ENCODE measurements at regions not wholly inside any gene's neighbourhood (a gene's known extent, or its start where the extent isn't known, plus 50 kb on each side); places are given as distances from the start of the nearest gene placed in this dataset.

DNA sequence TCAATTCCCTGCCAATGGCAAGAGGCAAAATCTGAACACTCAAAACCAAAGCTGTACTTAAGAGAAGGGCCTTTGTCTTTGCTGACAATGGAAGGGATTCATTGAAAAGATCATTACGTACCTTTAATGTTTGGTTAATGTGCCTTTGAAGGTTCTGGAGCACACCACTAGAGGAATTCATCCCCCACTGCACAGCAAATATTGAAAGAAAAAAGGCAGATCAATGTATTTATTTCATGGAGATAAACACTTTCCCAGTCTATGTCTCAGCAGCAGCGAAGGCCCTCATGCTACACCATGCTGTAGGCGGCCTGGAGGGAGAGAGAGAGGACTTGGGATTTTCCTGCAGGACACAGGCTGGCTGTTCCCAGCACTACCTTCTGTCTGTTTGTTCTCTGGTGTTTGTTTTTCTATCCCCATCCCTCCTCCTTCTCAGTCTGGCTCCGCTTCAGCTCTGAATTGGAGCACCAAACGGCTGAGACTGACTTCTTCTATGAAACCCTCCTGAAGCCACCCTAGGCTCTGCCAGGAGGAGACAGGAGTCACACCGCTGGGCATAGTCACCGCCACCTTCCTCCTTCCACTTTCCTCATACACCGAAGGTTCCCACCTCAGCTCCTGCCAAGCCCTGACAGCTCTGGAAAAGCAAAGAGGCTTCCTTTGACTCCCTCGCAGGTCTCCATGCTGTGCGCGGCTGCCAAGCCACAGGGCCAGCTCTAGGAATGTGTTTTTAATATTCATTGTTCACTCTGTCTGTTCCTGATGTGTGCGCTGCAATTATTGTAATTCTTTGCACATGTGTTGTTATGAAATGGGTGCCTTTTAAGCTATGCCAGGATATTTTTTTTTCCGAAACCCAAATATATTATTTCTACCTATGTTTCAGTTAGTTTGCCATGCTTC is 301.5 kb downstream of the FZD1 start (continued):
- TF ChIP-seq, protein P1, sequence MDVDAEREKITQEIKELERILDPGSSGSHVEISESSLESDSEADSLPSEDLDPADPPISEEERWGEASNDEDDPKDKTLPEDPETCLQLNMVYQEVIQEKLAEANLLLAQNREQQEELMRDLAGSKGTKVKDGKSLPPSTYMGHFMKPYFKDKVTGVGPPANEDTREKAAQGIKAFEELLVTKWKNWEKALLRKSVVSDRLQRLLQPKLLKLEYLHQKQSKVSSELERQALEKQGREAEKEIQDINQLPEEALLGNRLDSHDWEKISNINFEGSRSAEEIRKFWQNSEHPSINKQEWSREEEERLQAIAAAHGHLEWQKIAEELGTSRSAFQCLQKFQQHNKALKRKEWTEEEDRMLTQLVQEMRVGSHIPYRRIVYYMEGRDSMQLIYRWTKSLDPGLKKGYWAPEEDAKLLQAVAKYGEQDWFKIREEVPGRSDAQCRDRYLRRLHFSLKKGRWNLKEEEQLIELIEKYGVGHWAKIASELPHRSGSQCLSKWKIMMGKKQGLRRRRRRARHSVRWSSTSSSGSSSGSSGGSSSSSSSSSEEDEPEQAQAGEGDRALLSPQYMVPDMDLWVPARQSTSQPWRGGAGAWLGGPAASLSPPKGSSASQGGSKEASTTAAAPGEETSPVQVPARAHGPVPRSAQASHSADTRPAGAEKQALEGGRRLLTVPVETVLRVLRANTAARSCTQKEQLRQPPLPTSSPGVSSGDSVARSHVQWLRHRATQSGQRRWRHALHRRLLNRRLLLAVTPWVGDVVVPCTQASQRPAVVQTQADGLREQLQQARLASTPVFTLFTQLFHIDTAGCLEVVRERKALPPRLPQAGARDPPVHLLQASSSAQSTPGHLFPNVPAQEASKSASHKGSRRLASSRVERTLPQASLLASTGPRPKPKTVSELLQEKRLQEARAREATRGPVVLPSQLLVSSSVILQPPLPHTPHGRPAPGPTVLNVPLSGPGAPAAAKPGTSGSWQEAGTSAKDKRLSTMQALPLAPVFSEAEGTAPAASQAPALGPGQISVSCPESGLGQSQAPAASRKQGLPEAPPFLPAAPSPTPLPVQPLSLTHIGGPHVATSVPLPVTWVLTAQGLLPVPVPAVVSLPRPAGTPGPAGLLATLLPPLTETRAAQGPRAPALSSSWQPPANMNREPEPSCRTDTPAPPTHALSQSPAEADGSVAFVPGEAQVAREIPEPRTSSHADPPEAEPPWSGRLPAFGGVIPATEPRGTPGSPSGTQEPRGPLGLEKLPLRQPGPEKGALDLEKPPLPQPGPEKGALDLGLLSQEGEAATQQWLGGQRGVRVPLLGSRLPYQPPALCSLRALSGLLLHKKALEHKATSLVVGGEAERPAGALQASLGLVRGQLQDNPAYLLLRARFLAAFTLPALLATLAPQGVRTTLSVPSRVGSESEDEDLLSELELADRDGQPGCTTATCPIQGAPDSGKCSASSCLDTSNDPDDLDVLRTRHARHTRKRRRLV (CRISPR knock-in tag; IDR thresholded peaks at IDR 0.05), result no peak
- no peak for TF ChIP-seq ZNF564 (CRISPR knock-in tag; IDR thresholded peaks at IDR 0.05)
- no peak for TF ChIP-seq GPN1 (CRISPR knock-in tag; IDR thresholded peaks at IDR 0.05; ENCODE audit: borderline replicate concordance)
- no peak for TF ChIP-seq SALL2 (CRISPR knock-in tag; IDR thresholded peaks at IDR 0.05)
- peak; percentile 53; the same call in 1 of the 2 replicates for TF ChIP-seq EHMT2 (IDR thresholded peaks at IDR 0.05; ENCODE audit: borderline replicate concordance, low read depth, low read length)
- TF ChIP-seq SYNCRIP (IDR thresholded peaks at IDR 0.05; ENCODE audit: insufficient read depth, low read depth, low read length), result no peak
- TF ChIP-seq RBM39 (IDR thresholded peaks at IDR 0.05; ENCODE audit: low read depth, low read length, poor library complexity, severe bottlenecking), result no peak
- TF ChIP-seq, protein P2, sequence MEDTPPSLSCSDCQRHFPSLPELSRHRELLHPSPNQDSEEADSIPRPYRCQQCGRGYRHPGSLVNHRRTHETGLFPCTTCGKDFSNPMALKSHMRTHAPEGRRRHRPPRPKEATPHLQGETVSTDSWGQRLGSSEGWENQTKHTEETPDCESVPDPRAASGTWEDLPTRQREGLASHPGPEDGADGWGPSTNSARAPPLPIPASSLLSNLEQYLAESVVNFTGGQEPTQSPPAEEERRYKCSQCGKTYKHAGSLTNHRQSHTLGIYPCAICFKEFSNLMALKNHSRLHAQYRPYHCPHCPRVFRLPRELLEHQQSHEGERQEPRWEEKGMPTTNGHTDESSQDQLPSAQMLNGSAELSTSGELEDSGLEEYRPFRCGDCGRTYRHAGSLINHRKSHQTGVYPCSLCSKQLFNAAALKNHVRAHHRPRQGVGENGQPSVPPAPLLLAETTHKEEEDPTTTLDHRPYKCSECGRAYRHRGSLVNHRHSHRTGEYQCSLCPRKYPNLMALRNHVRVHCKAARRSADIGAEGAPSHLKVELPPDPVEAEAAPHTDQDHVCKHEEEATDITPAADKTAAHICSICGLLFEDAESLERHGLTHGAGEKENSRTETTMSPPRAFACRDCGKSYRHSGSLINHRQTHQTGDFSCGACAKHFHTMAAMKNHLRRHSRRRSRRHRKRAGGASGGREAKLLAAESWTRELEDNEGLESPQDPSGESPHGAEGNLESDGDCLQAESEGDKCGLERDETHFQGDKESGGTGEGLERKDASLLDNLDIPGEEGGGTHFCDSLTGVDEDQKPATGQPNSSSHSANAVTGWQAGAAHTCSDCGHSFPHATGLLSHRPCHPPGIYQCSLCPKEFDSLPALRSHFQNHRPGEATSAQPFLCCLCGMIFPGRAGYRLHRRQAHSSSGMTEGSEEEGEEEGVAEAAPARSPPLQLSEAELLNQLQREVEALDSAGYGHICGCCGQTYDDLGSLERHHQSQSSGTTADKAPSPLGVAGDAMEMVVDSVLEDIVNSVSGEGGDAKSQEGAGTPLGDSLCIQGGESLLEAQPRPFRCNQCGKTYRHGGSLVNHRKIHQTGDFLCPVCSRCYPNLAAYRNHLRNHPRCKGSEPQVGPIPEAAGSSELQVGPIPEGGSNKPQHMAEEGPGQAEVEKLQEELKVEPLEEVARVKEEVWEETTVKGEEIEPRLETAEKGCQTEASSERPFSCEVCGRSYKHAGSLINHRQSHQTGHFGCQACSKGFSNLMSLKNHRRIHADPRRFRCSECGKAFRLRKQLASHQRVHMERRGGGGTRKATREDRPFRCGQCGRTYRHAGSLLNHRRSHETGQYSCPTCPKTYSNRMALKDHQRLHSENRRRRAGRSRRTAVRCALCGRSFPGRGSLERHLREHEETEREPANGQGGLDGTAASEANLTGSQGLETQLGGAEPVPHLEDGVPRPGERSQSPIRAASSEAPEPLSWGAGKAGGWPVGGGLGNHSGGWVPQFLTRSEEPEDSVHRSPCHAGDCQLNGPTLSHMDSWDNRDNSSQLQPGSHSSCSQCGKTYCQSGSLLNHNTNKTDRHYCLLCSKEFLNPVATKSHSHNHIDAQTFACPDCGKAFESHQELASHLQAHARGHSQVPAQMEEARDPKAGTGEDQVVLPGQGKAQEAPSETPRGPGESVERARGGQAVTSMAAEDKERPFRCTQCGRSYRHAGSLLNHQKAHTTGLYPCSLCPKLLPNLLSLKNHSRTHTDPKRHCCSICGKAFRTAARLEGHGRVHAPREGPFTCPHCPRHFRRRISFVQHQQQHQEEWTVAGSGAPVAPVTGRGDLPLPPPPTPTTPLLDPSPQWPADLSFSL (CRISPR knock-in tag; IDR thresholded peaks at IDR 0.05), result no peak
- TF ChIP-seq ZNF232 (CRISPR knock-in tag; IDR thresholded peaks at IDR 0.05; ENCODE audit: borderline replicate concordance), result no peak
- TF ChIP-seq NFKB2 (CRISPR knock-in tag; IDR thresholded peaks at IDR 0.05; ENCODE audit: borderline replicate concordance), result no peak
- no peak for TF ChIP-seq NBN (conservative IDR thresholded peaks at IDR 0.05)
- TF ChIP-seq EED (CRISPR knock-in tag; IDR thresholded peaks at IDR 0.05), result no peak
- TF ChIP-seq, protein P3, sequence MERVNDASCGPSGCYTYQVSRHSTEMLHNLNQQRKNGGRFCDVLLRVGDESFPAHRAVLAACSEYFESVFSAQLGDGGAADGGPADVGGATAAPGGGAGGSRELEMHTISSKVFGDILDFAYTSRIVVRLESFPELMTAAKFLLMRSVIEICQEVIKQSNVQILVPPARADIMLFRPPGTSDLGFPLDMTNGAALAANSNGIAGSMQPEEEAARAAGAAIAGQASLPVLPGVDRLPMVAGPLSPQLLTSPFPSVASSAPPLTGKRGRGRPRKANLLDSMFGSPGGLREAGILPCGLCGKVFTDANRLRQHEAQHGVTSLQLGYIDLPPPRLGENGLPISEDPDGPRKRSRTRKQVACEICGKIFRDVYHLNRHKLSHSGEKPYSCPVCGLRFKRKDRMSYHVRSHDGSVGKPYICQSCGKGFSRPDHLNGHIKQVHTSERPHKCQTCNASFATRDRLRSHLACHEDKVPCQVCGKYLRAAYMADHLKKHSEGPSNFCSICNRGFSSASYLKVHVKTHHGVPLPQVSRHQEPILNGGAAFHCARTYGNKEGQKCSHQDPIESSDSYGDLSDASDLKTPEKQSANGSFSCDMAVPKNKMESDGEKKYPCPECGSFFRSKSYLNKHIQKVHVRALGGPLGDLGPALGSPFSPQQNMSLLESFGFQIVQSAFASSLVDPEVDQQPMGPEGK (CRISPR knock-in tag; IDR thresholded peaks at IDR 0.05), result 0 out of 2 replicates have a peak, but pooled peaks have one; percentile 17
- TF ChIP-seq ZNF468 (CRISPR knock-in tag; IDR thresholded peaks at IDR 0.05), result no peak
- TF ChIP-seq KDM3A (CRISPR knock-in tag; IDR thresholded peaks at IDR 0.05; ENCODE audit: low read depth), result no peak

Data from HepG2 (cell line).